Effector memory CD8-positive, alpha-beta T cell (primary cell): ENCODE measurements at regions not wholly inside any gene's neighbourhood (a gene's known extent, or its start where the extent isn't known, plus 50 kb on each side); places are given as distances from the start of the nearest gene placed in this dataset.
"Not testable (repeated sequence)": the region's sequence is repeated elsewhere in the genome, so short reads cannot be mapped to it uniquely, and the experiment has no call there.

Experiments
- ATAC-seq: fragments of 150-1000 bp; cut with Tn5 transposase; replicated peaks from 2 replicates; pipeline ENCODE4 v1.10.0; 2021; ENCODE audit warnings: mild to moderate bottlenecking, moderate library complexity
- DNase-seq, 3 experiments: peaks; one replicate each; pipeline ENCODE4 v3.0.0; 2021
- H3K27ac Mint-ChIP-seq, 2 donors: one replicate each; pipeline ENCODE4 v1.8.0; 2022; ENCODE audit warnings: mild to moderate bottlenecking in 2 of 2, mixed read lengths in 2 of 2, moderate library complexity in 2 of 2
- H3K27me3 Mint-ChIP-seq, 2 donors: one replicate each; pipeline ENCODE4 v1.8.0; 2022; ENCODE audit warnings: mixed read lengths in 2 of 2
- H3K36me3 Mint-ChIP-seq: one replicate; pipeline ENCODE4 v1.8.0; 2022; ENCODE audit warnings: mild to moderate bottlenecking, moderate library complexity, mixed read lengths; ENCODE audit not compliant: insufficient read depth
- H3K4me1 Mint-ChIP-seq, 2 donors: one replicate each; pipeline ENCODE4 v1.8.0; 2022; ENCODE audit warnings: low read depth in 2 of 2, mixed read lengths in 2 of 2
- H3K4me3 Mint-ChIP-seq, 2 donors: one replicate each; pipeline ENCODE4 v1.8.0; 2022; ENCODE audit warnings: mild to moderate bottlenecking in 2 of 2, mixed read lengths in 2 of 2, moderate library complexity in 2 of 2
- H3K9me3 Mint-ChIP-seq, 2 donors: one replicate each; pipeline ENCODE4 v1.8.0; 2022; ENCODE audit warnings: mixed read lengths in 2 of 2

GRCh38 chr3:103564116-103564515 lies 1129.3 kb downstream of the ZPLD1 start:
- H3K27ac Mint-ChIP-seq, H3K9me3 Mint-ChIP-seq, H3K4me1 Mint-ChIP-seq, H3K36me3 Mint-ChIP-seq, H3K4me3 Mint-ChIP-seq, DNase-seq, ATAC-seq, H3K27me3 Mint-ChIP-seq: not testable (repeated sequence)

- DNase-seq (no peak), ATAC-seq (no peak)
- peaks cover 5 to 7% of the 10 kb centered on the region in 2 donors for H3K9me3 Mint-ChIP-seq
- no peaks in the 10 kb centered on the region for H3K36me3 Mint-ChIP-seq
- no peaks in the 10 kb centered on the region for H3K27me3 Mint-ChIP-seq
- no peaks in the 10 kb centered on the region for H3K4me1 Mint-ChIP-seq
- no peak overlapping the region for H3K4me3 Mint-ChIP-seq
- no peak overlapping the region for H3K27ac Mint-ChIP-seq
These were observed 1151.0 kb downstream of the ZPLD1 start for GRCh38 chr3:103585809-103586208.

GRCh38 chr3:103589770-103590169 lies 1155.0 kb downstream of the ZPLD1 start:
- Mint-ChIP-seq H3K4me3 (no peak overlapping the region), H3K36me3 (no peaks in the 10 kb centered on the region), H3K27ac (no peak overlapping the region), H3K4me1 (no peaks in the 10 kb centered on the region), H3K9me3 (peaks cover 0 to 1% of the 10 kb centered on the region in 2 donors), H3K27me3 (no peaks in the 10 kb centered on the region)
- ATAC-seq (no peak), DNase-seq (no peak)

GRCh38 chr3:103600844-103601243 lies 1166.0 kb downstream of the ZPLD1 start:
- no peak for DNase-seq
- Mint-ChIP-seq H3K27ac (no peak overlapping the region), H3K27me3 (no peaks in the 10 kb centered on the region), H3K9me3 (peaks cover 13 to 15% of the 10 kb centered on the region in 2 donors), H3K4me3 (no peak overlapping the region), H3K36me3 (no peaks in the 10 kb centered on the region), H3K4me1 (no peaks in the 10 kb centered on the region)
- ATAC-seq, result no peak

GRCh38 chr3:103601666-103602065 lies 1166.9 kb downstream of the ZPLD1 start:
- Mint-ChIP-seq H3K27me3 (no peaks in the 10 kb centered on the region), H3K9me3 (peaks cover 11 to 15% of the 10 kb centered on the region in 2 donors), H3K4me3 (no peak overlapping the region), H3K27ac (no peak overlapping the region), H3K36me3 (no peaks in the 10 kb centered on the region), H3K4me1 (no peaks in the 10 kb centered on the region)
- no peak for DNase-seq
- ATAC-seq, result no peak

GRCh38 chr3:103609472-103609871 lies 1174.7 kb downstream of the ZPLD1 start:
- no peak for DNase-seq
- H3K9me3 Mint-ChIP-seq, result peaks cover 0 to 2% of the 10 kb centered on the region in 2 donors
- H3K4me3 Mint-ChIP-seq, result no peak overlapping the region
- no peak for ATAC-seq
- no peaks in the 10 kb centered on the region for H3K27me3 Mint-ChIP-seq
- no peak overlapping the region for H3K27ac Mint-ChIP-seq
- H3K4me1 Mint-ChIP-seq, result no peaks in the 10 kb centered on the region
- H3K36me3 Mint-ChIP-seq, result no peaks in the 10 kb centered on the region

- Mint-ChIP-seq H3K4me3 (no peak overlapping the region), H3K27ac (no peak overlapping the region), H3K27me3 (no peaks in the 10 kb centered on the region), H3K9me3 (peaks cover 5 to 8% of the 10 kb centered on the region in 2 donors), H3K36me3 (no peaks in the 10 kb centered on the region), H3K4me1 (no peaks in the 10 kb centered on the region)
- ATAC-seq (no peak), DNase-seq (no peak)
These were observed 1178.8 kb downstream of the ZPLD1 start for GRCh38 chr3:103613397-103614156.

- Mint-ChIP-seq H3K9me3 (peaks cover 5 to 13% of the 10 kb centered on the region in 2 donors), H3K4me1 (no peaks in the 10 kb centered on the region), H3K27ac (no peak overlapping the region), H3K36me3 (no peaks in the 10 kb centered on the region), H3K4me3 (no peak overlapping the region), H3K27me3 (no peaks in the 10 kb centered on the region)
- DNase-seq, result no peak
- no peak for ATAC-seq
These were observed 1179.9 kb downstream of the ZPLD1 start for GRCh38 chr3:103614719-103615118.

GRCh38 chr3:103617961-103618360 lies 1183.1 kb downstream of the ZPLD1 start:
- Mint-ChIP-seq H3K4me3 (no peak overlapping the region), H3K36me3 (no peaks in the 10 kb centered on the region), H3K9me3 (peaks cover 5 to 13% of the 10 kb centered on the region in 2 donors), H3K27me3 (no peaks in the 10 kb centered on the region), H3K27ac (no peak overlapping the region), H3K4me1 (no peaks in the 10 kb centered on the region)
- DNase-seq, result no peak
- no peak for ATAC-seq

- no peaks in the 10 kb centered on the region for H3K4me1 Mint-ChIP-seq
- H3K27me3 Mint-ChIP-seq, result no peaks in the 10 kb centered on the region
- ATAC-seq (no peak), DNase-seq (no peak)
- H3K27ac Mint-ChIP-seq, result no peak overlapping the region
- peaks cover 0 to 10% of the 10 kb centered on the region in 2 donors for H3K9me3 Mint-ChIP-seq
- H3K36me3 Mint-ChIP-seq, result peaks cover 3% of the 10 kb centered on the region
- H3K4me3 Mint-ChIP-seq, result no peak overlapping the region
These were observed 1189.5 kb downstream of the ZPLD1 start for GRCh38 chr3:103624271-103624670.

- no peak for ATAC-seq
- H3K4me1 Mint-ChIP-seq, result no peaks in the 10 kb centered on the region
- peaks cover 0 to 17% of the 10 kb centered on the region in 2 donors for H3K9me3 Mint-ChIP-seq
- H3K27me3 Mint-ChIP-seq, result no peaks in the 10 kb centered on the region
- no peak overlapping the region for H3K27ac Mint-ChIP-seq
- H3K4me3 Mint-ChIP-seq, result no peak overlapping the region
- no peak for DNase-seq
- peaks cover 3% of the 10 kb centered on the region for H3K36me3 Mint-ChIP-seq
These were observed 1194.6 kb downstream of the ZPLD1 start for GRCh38 chr3:103629391-103629790.

- H3K9me3 Mint-ChIP-seq, result peaks cover 0 to 4% of the 10 kb centered on the region in 2 donors
- ATAC-seq (no peak), DNase-seq (no peak)
- no peak overlapping the region for H3K4me3 Mint-ChIP-seq
- no peaks in the 10 kb centered on the region for H3K4me1 Mint-ChIP-seq
- no peak overlapping the region for H3K27ac Mint-ChIP-seq
- H3K36me3 Mint-ChIP-seq, result no peaks in the 10 kb centered on the region
- H3K27me3 Mint-ChIP-seq, result no peaks in the 10 kb centered on the region
These were observed 1209.6 kb downstream of the ZPLD1 start for GRCh38 chr3:103644450-103644849.

- H3K9me3 Mint-ChIP-seq, result peaks cover 7 to 14% of the 10 kb centered on the region in 2 donors
- no peak for ATAC-seq
- no peaks in the 10 kb centered on the region for H3K4me1 Mint-ChIP-seq
- H3K27me3 Mint-ChIP-seq, result no peaks in the 10 kb centered on the region
- H3K36me3 Mint-ChIP-seq, result no peaks in the 10 kb centered on the region
- no peak overlapping the region for H3K4me3 Mint-ChIP-seq
- DNase-seq, result no peak
- no peak overlapping the region for H3K27ac Mint-ChIP-seq
These were observed 1219.2 kb downstream of the ZPLD1 start for GRCh38 chr3:103653996-103654395.

- ATAC-seq, result no peak
- Mint-ChIP-seq H3K36me3 (no peaks in the 10 kb centered on the region), H3K4me1 (no peaks in the 10 kb centered on the region), H3K9me3 (peaks cover 7 to 14% of the 10 kb centered on the region in 2 donors), H3K27me3 (no peaks in the 10 kb centered on the region), H3K27ac (no peak overlapping the region), H3K4me3 (no peak overlapping the region)
- no peak for DNase-seq
These were observed 1222.9 kb downstream of the ZPLD1 start for GRCh38 chr3:103657756-103658155.
